ENCODE measurements at regions not wholly inside any gene's neighbourhood (a gene's known extent, or its start where the extent isn't known, plus 50 kb on each side); places are given as distances from the start of the nearest gene placed in this dataset.

DNA sequence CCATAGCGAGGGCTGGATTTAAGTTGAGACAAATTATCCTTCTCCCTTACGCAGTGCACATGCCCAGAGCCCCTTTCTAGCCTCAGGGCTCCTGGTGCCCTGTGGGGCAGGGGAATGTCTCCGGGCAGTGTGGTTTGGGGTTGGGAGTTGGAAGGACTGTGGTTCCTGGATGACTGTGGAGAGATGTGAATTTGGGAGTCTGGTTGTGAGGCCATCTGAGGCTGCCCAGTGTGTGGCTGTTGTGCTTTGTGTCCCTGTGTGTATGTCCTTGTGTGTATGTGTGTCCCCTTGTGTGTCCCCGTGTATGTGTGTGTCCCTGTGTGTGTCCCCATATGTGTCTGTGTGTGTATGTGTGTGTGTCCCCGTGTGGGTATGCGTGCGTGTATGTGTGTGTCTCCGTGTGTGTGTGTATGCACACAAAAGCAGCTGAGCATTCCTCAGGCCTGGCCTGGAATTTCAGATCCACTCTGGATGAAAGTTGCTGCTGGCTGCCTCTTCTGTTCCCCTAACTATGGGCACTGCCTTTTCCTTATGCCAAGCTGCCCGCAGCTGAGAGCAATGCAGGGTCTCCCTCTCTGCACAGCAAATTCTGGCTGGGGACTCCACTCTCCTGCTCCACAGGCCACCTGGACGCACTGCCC is 65.4 kb downstream of the UBIAD1 start:
- Histone ChIP-seq H3K27me3 (ENCODE audit: insufficient read depth, poor library complexity, severe bottlenecking) (no peaks in the 10 kb centered on the region), H3K4me3 (ENCODE audit: severe bottlenecking) (no peak overlapping the region), H3K36me3 (ENCODE audit: low read depth) (no peaks in the 10 kb centered on the region), H3K27ac (ENCODE audit: poor library complexity, severe bottlenecking) (no peak overlapping the region), H3K4me1 (ENCODE audit: insufficient read depth, poor library complexity, severe bottlenecking) (no peaks in the 10 kb centered on the region), H3K9me3 (ENCODE audit: severe bottlenecking) (no peaks in the 10 kb centered on the region)
- ATAC-seq (ENCODE audit: low read depth) (no peak), DNase-seq (ENCODE audit: low spot score) (no peak)
- TF ChIP-seq, protein P1, sequence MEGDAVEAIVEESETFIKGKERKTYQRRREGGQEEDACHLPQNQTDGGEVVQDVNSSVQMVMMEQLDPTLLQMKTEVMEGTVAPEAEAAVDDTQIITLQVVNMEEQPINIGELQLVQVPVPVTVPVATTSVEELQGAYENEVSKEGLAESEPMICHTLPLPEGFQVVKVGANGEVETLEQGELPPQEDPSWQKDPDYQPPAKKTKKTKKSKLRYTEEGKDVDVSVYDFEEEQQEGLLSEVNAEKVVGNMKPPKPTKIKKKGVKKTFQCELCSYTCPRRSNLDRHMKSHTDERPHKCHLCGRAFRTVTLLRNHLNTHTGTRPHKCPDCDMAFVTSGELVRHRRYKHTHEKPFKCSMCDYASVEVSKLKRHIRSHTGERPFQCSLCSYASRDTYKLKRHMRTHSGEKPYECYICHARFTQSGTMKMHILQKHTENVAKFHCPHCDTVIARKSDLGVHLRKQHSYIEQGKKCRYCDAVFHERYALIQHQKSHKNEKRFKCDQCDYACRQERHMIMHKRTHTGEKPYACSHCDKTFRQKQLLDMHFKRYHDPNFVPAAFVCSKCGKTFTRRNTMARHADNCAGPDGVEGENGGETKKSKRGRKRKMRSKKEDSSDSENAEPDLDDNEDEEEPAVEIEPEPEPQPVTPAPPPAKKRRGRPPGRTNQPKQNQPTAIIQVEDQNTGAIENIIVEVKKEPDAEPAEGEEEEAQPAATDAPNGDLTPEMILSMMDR (IDR thresholded peaks at IDR 0.05; ENCODE audit: poor library complexity, severe bottlenecking) = no peak

DNA sequence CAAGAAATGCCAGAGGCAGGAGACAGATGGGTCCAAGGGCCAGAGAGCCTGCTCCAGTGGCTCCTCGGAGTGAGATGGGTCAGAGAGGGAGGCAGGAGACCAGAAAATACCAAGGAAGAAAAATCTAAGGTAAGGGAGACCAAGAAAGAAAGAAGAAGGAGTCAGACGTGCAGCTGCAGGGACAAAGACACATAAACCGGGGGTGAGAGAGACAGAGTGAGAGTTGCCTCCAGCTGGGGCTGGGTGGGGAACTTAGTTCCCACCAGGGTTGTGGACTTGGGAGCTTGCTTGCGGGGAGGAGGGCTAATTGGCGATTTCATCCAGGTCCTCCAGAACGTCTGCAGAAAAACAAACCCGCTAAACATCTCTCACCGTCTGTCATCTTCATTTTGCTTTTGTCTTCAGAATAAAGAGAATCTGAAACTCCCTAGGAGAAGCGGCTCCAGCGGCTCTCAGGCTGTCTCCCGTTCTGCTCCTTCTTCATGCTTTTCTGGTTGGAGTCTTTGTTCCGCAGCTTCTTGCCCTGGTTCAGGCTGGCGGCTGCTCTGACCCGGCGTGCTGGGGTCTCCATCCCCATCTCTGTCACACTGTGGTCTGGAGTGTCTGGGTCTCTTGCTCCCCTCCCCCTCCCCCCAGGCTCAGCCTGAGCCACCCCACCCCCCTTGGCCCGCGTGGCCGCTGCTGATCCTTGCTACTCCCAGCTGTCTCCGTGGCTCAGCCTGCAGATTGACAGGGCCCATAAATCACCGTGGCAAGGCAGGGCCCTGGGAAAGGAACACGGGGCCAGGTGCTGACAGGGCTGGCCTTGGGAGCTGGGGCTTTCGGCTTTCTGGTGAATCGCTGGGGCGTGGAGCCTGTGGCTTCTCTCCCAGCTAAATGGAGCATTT is 66.6 kb downstream of the UBIAD1 start:
- H3K4me1 ChIP-seq (ENCODE audit: insufficient read depth, poor library complexity, severe bottlenecking) = no peaks in the 10 kb centered on the region
- DNase-seq (ENCODE audit: low spot score) = no peak

DNA sequence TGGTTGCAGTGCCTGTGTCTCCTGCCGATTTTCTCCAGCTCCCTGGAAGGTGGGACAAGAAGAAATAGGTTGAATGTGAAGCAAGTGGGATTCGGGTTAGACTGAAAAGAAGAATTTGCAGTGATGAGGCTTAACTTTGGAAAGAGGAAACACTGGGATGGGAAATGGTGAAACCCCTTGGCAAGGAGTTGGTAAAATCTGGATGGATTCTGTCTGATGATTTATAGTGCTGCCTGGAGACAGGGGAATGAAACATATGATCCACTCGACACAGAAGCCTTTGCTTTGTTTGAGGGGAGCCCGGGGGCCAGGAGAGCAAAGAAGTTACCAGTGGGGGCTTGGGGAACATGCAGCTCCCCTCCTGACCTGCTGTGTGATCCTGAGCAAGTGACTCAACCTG is 67.2 kb downstream of the UBIAD1 start:
- Histone ChIP-seq H3K27ac (ENCODE audit: poor library complexity, severe bottlenecking) (no peak overlapping the region), H3K27me3 (ENCODE audit: insufficient read depth, poor library complexity, severe bottlenecking) (no peaks in the 10 kb centered on the region), H3K9me3 (ENCODE audit: severe bottlenecking) (no peaks in the 10 kb centered on the region), H3K4me3 (ENCODE audit: severe bottlenecking) (no peak overlapping the region), H3K4me1 (ENCODE audit: insufficient read depth, poor library complexity, severe bottlenecking) (no peaks in the 10 kb centered on the region), H3K36me3 (ENCODE audit: low read depth) (no peaks in the 10 kb centered on the region)
- ATAC-seq (ENCODE audit: low read depth) = no peak
- DNase-seq (ENCODE audit: low spot score) = no peak
- TF ChIP-seq, protein P1 (IDR thresholded peaks at IDR 0.05; ENCODE audit: poor library complexity, severe bottlenecking) = no peak

More for the DNA sequence above, 66.6 kb downstream of the UBIAD1 start:
- Histone ChIP-seq H3K36me3 (ENCODE audit: low read depth) (no peaks in the 10 kb centered on the region), H3K27ac (ENCODE audit: poor library complexity, severe bottlenecking) (no peak overlapping the region), H3K4me3 (ENCODE audit: severe bottlenecking) (no peak overlapping the region), H3K9me3 (ENCODE audit: severe bottlenecking) (no peaks in the 10 kb centered on the region), H3K27me3 (ENCODE audit: insufficient read depth, poor library complexity, severe bottlenecking) (no peaks in the 10 kb centered on the region)
- TF ChIP-seq, protein P1 (IDR thresholded peaks at IDR 0.05; ENCODE audit: poor library complexity, severe bottlenecking) = no peak
- ATAC-seq (ENCODE audit: low read depth) = peak; percentile 31; the same call in 2 of the 3 replicates

DNA sequence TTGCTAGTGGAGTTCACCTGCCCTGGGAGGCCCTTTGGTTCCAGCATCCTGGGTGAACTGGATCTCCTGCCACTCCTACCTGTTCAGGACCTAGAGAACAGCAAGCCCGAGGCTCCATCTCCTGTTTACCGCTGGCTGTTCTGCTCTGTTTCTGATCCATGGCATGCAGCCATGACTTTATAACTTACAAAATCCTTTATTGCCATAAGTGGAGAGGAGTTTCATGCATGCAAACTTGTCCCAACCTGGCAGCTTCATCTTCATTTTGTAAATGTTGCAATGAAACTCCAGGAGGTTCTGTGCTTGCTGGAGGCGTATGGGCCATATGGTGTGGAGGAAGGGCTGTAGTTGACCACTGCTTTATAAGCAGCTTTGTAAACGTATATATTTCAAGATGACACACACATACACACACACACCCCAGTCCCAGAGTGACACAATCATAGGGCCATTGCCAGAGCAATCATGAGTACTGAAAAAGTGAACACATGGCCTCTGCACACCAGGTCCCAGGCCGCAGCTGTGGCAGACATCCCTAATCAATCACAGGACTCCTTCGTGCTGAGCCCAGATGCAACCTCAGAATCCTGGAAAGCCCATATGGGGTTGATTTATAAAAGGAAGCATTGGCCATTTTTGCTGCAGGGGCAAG is 69.0 kb downstream of the UBIAD1 start:
- Histone ChIP-seq H3K27ac (ENCODE audit: poor library complexity, severe bottlenecking) (no peak overlapping the region), H3K27me3 (ENCODE audit: insufficient read depth, poor library complexity, severe bottlenecking) (no peaks in the 10 kb centered on the region), H3K9me3 (ENCODE audit: severe bottlenecking) (no peaks in the 10 kb centered on the region), H3K4me1 (ENCODE audit: insufficient read depth, poor library complexity, severe bottlenecking) (no peaks in the 10 kb centered on the region), H3K4me3 (ENCODE audit: severe bottlenecking) (no peak overlapping the region), H3K36me3 (ENCODE audit: low read depth) (no peaks in the 10 kb centered on the region)
- ATAC-seq (ENCODE audit: low read depth) (no peak), DNase-seq (ENCODE audit: low spot score) (no peak)
- TF ChIP-seq, protein P1 (IDR thresholded peaks at IDR 0.05; ENCODE audit: poor library complexity, severe bottlenecking) = no peak

Data from RWPE2 (cell line).